ENCODE measurements at regions not wholly inside any gene's neighbourhood (a gene's known extent, or its start where the extent isn't known, plus 50 kb on each side); places are given as distances from the start of the nearest gene placed in this dataset.

GRCh38 chr16:65441501-65441900 is 319.6 kb upstream of the CDH11 start:
- no peak for TF ChIP-seq CTCF (IDR thresholded peaks at IDR 0.05)
- TF ChIP-seq POLR2A (IDR thresholded peaks at IDR 0.05): no peak

Data from uterus (tissue), 2 donors.